ENCODE measurements at regions not wholly inside any gene's neighbourhood (a gene's known extent, or its start where the extent isn't known, plus 50 kb on each side); places are given as distances from the start of the nearest gene placed in this dataset.

DNA sequence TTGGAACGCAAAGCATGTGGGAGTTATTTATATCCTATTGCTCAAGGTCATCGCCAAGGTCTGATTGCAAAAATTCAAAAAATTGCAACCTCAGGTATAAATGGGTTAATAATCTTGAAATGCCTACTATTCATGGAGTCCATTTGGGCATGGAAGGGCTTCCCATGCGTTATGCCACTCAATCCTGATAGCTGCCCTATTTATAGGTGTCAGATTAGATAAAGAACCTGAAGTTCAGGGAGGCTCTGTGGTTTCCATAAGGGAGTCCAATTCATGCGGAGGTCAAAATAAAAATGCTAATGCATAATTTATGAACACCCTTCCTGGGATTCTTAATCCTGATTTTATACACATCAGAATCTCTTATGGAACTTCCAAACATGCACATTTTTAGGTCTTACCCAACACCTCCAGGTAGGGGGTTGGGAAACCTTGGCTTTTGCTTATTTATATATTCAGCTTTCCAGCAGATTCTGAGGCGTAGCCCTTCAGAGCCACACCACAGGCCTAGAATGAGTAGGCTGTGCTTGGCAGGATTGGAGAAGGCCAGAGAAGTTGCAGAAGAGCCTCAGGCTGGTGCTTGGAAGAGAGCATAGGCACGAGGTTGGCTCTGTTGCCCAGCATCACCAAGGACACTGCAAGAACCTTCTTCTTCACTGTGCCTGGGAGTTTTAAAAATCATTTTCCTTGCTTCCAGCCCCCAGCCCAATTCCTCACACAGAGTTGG lies 324.4 kb upstream of the CFAP20DC start:
- no peak for TF ChIP-seq EP300 (IDR thresholded peaks at IDR 0.05)
- no peak for TF ChIP-seq CTCF (IDR thresholded peaks at IDR 0.05)
- TF ChIP-seq POLR2AphosphoS5 (IDR thresholded peaks at IDR 0.05), result no peak
